ENCODE measurements at regions not wholly inside any gene's neighbourhood (a gene's known extent, or its start where the extent isn't known, plus 50 kb on each side); places are given as distances from the start of the nearest gene placed in this dataset.
A peak's percentile ranks its signal among the peaks of the same experiment; 100 is the strongest.

- Histone ChIP-seq H3K4me1 (ENCODE audit: insufficient read depth, low read length) (no peaks in the 10 kb centered on the region), H3F3A (ENCODE audit: low read length, unreplicated experiment) (no peaks in the 10 kb centered on the region), H4K20me1 (ENCODE audit: low read length) (no peaks in the 10 kb centered on the region), H2AFZ (ENCODE audit: low read length) (no peak overlapping the region), H3K9ac (ENCODE audit: low read length) (no peak overlapping the region), H3K27ac (ENCODE audit: low read length) (no peak overlapping the region), H3K4me3 (ENCODE audit: low read length) (no peak overlapping the region), H3K27me3 (ENCODE audit: low read length) (peaks cover 12% of the 10 kb centered on the region), H3K79me2 (ENCODE audit: low read length) (no peaks in the 10 kb centered on the region), H3K36me3 (ENCODE audit: low read depth, low read length) (no peaks in the 10 kb centered on the region), H3K9me2 (replicated peaks; ENCODE audit: low read length) (no peaks in the 10 kb centered on the region), H3K9me3 (ENCODE audit: low read length) (no peaks in the 10 kb centered on the region), H3K4me2 (ENCODE audit: low read length) (no peak overlapping the region)
- ChIA-PET CTCF (no interaction called here), POLR2A (ENCODE audit: unreplicated experiment) (no interaction called here)
- no TSS peak for BruUV-seq (replicated peaks)
- TF ChIP-seq EZH2phosphoT487 (IDR thresholded peaks at IDR 0.05; ENCODE audit: borderline replicate concordance, low read length) (no peak), EZH2 (IDR thresholded peaks at IDR 0.05; ENCODE audit: low read length, unreplicated experiment) (no peak), CTCF (conservative IDR thresholded peaks at IDR 0.05; ENCODE audit: low read depth, low read length) (peak; percentile 33; the same call in 1 of the 2 replicates)
- intact Hi-C loops (cut with micrococcal nuclease) = no loop called here
- DNase-seq = no peak
- no peak for ATAC-seq
These were observed 171.2 kb upstream of the ZFHX3 start for GRCh38 chr16:73219176-73219575.

GRCh38 chr16:73217654-73218053 is 169.7 kb upstream of the ZFHX3 start:
- Histone ChIP-seq H2AFZ (ENCODE audit: low read length) (no peak overlapping the region), H3K4me1 (ENCODE audit: insufficient read depth, low read length) (no peaks in the 10 kb centered on the region; the same call in 1 of the 2 replicates), H3K36me3 (ENCODE audit: low read depth, low read length) (no peaks in the 10 kb centered on the region), H3K9ac (ENCODE audit: low read length) (no peak overlapping the region), H3F3A (ENCODE audit: low read length, unreplicated experiment) (no peaks in the 10 kb centered on the region), H3K27ac (ENCODE audit: low read length) (no peak overlapping the region), H3K4me3 (ENCODE audit: low read length) (no peak overlapping the region), H3K4me2 (ENCODE audit: low read length) (no peak overlapping the region), H3K9me2 (replicated peaks; ENCODE audit: low read length) (no peaks in the 10 kb centered on the region), H3K79me2 (ENCODE audit: low read length) (no peaks in the 10 kb centered on the region), H3K27me3 (ENCODE audit: low read length) (no peaks in the 10 kb centered on the region), H4K20me1 (ENCODE audit: low read length) (no peaks in the 10 kb centered on the region), H3K9me3 (ENCODE audit: low read length) (no peaks in the 10 kb centered on the region)
- POLR2A ChIA-PET (ENCODE audit: unreplicated experiment) = no interaction called here
- TF ChIP-seq CTCF (conservative IDR thresholded peaks at IDR 0.05; ENCODE audit: low read depth, low read length) (peak; percentile 54), EZH2phosphoT487 (IDR thresholded peaks at IDR 0.05; ENCODE audit: borderline replicate concordance, low read length) (no peak), EZH2 (IDR thresholded peaks at IDR 0.05; ENCODE audit: low read length, unreplicated experiment) (no peak)
- no peak for ATAC-seq
- no peak for DNase-seq
- intact Hi-C loops (cut with micrococcal nuclease) = no loop called here
- no TSS peak for BruUV-seq (replicated peaks)
- CTCF ChIA-PET = no interaction called here

GRCh38 chr16:73216932-73217331 is 169.0 kb upstream of the ZFHX3 start:
- Histone ChIP-seq H3K9me3 (ENCODE audit: low read length) (no peaks in the 10 kb centered on the region), H3K4me2 (ENCODE audit: low read length) (no peak overlapping the region), H3K79me2 (ENCODE audit: low read length) (no peaks in the 10 kb centered on the region), H4K20me1 (ENCODE audit: low read length) (no peaks in the 10 kb centered on the region), H3K27ac (ENCODE audit: low read length) (no peak overlapping the region), H3K4me3 (ENCODE audit: low read length) (no peak overlapping the region), H3F3A (ENCODE audit: low read length, unreplicated experiment) (no peaks in the 10 kb centered on the region), H3K9ac (ENCODE audit: low read length) (no peak overlapping the region), H2AFZ (ENCODE audit: low read length) (no peak overlapping the region), H3K36me3 (ENCODE audit: low read depth, low read length) (no peaks in the 10 kb centered on the region), H3K27me3 (ENCODE audit: low read length) (no peaks in the 10 kb centered on the region), H3K9me2 (replicated peaks; ENCODE audit: low read length) (no peaks in the 10 kb centered on the region), H3K4me1 (ENCODE audit: insufficient read depth, low read length) (no peaks in the 10 kb centered on the region; the same call in 1 of the 2 replicates)
- TF ChIP-seq CTCF (conservative IDR thresholded peaks at IDR 0.05; ENCODE audit: low read depth, low read length) = no peak
- TF ChIP-seq EZH2 (IDR thresholded peaks at IDR 0.05; ENCODE audit: low read length, unreplicated experiment) = no peak
- no peak for TF ChIP-seq EZH2phosphoT487 (IDR thresholded peaks at IDR 0.05; ENCODE audit: borderline replicate concordance, low read length)
- intact Hi-C loops (cut with micrococcal nuclease) = no loop called here
- DNase-seq (no peak), ATAC-seq (no peak)
- CTCF ChIA-PET = no interaction called here
- POLR2A ChIA-PET (ENCODE audit: unreplicated experiment) = no interaction called here
- BruUV-seq (replicated peaks) = no TSS peak

All from PC-3 (cell line).